ENCODE measurements at regions not wholly inside any gene's neighbourhood (a gene's known extent, or its start where the extent isn't known, plus 50 kb on each side); places are given as distances from the start of the nearest gene placed in this dataset.

GRCh38 chr2:223481486-223481885 is 120.7 kb downstream of the SCG2 start:
- Histone ChIP-seq H3K36me3 (no peaks in the 10 kb centered on the region), H3K4me1 (no peaks in the 10 kb centered on the region), H3K9me3 (no peaks in the 10 kb centered on the region), H3K4me3 (no peak overlapping the region), H3K27me3 (no peaks in the 10 kb centered on the region), H3K27ac (no peak overlapping the region)
- no peak for DNase-seq
- TF ChIP-seq CTCF (IDR thresholded peaks at IDR 0.05) (no peak), POLR2A (IDR thresholded peaks at IDR 0.05) (no peak)
- intact Hi-C loops (cut with DNase I), result no loop called here
- WGBS, 2 donors, result 75 to 79% methylated on average over 5 of the region's 5 CpGs

- intact Hi-C loops (cut with DNase I), result no loop called here
- Histone ChIP-seq H3K36me3 (no peaks in the 10 kb centered on the region), H3K27ac (no peak overlapping the region), H3K27me3 (no peaks in the 10 kb centered on the region), H3K4me3 (no peak overlapping the region), H3K4me1 (no peaks in the 10 kb centered on the region), H3K9me3 (no peaks in the 10 kb centered on the region)
- TF ChIP-seq POLR2A (IDR thresholded peaks at IDR 0.05) (no peak), CTCF (IDR thresholded peaks at IDR 0.05) (no peak)
- DNase-seq, result no peak
Measured at GRCh38 chr2:223486751-223487150, 115.4 kb downstream of the SCG2 start.

- 52 to 64% methylated on average over 2 of the region's 2 CpGs for WGBS, 2 donors
- Histone ChIP-seq H3K4me1 (no peaks in the 10 kb centered on the region), H3K27me3 (no peaks in the 10 kb centered on the region), H3K9me3 (no peaks in the 10 kb centered on the region), H3K36me3 (no peaks in the 10 kb centered on the region), H3K4me3 (no peak overlapping the region), H3K27ac (no peak overlapping the region)
- intact Hi-C loops (cut with DNase I), result no loop called here
- TF ChIP-seq POLR2A (IDR thresholded peaks at IDR 0.05) (no peak), CTCF (IDR thresholded peaks at IDR 0.05) (no peak)
- DNase-seq, result no peak
Measured at GRCh38 chr2:223487214-223487846, 114.8 kb downstream of the SCG2 start.

- 45 to 60% methylated on average over 4 of the region's 4 CpGs for WGBS, 2 donors
- Histone ChIP-seq H3K27ac (no peak overlapping the region), H3K9me3 (no peaks in the 10 kb centered on the region), H3K4me1 (no peaks in the 10 kb centered on the region), H3K36me3 (no peaks in the 10 kb centered on the region), H3K4me3 (no peak overlapping the region), H3K27me3 (no peaks in the 10 kb centered on the region)
- intact Hi-C loops (cut with DNase I), result no loop called here
- DNase-seq, result no peak
- TF ChIP-seq POLR2A (IDR thresholded peaks at IDR 0.05) (no peak), CTCF (IDR thresholded peaks at IDR 0.05) (no peak)
Measured at GRCh38 chr2:223488814-223489213, 113.3 kb downstream of the SCG2 start.

- Histone ChIP-seq H3K27me3 (no peaks in the 10 kb centered on the region), H3K4me1 (no peaks in the 10 kb centered on the region), H3K36me3 (no peaks in the 10 kb centered on the region), H3K4me3 (no peak overlapping the region), H3K9me3 (no peaks in the 10 kb centered on the region), H3K27ac (no peak overlapping the region)
- 49% methylated on average over 2 of the region's 2 CpGs for WGBS, 2 donors
- DNase-seq, result no peak
- intact Hi-C loops (cut with DNase I), result no loop called here
- TF ChIP-seq POLR2A (IDR thresholded peaks at IDR 0.05), result no peak
- TF ChIP-seq CTCF (IDR thresholded peaks at IDR 0.05), result no peak
Measured at GRCh38 chr2:223494496-223494895, 107.7 kb downstream of the SCG2 start.
